Adrenal gland (tissue), 9 donors: ENCODE measurements at regions not wholly inside any gene's neighbourhood (a gene's known extent, or its start where the extent isn't known, plus 50 kb on each side); places are given as distances from the start of the nearest gene placed in this dataset.

Source experiments
- DNase-seq, 7 donors: peaks; one replicate each; pipeline ENCODE4 v3.0.0-alpha.2; 2019 to 2020
- H3K27ac ChIP-seq, 5 donors: fragments of 200-600 bp; sonication (generic) in 4 of 5; 1 replicate in 3 of 5; 2 replicates in 2 of 5; pipeline versions ENCODE4 v1.5.1 to v1.8.0; 2016 to 2020; ENCODE audit warnings: mild to moderate bottlenecking in 1 of 5
- H3K27me3 ChIP-seq: fragments of 200-600 bp; 2 replicates; pipeline ENCODE4 v1.8.0; 2021
- H3K36me3 ChIP-seq, 2 donors: fragments of 200-600 bp; replicated peaks in 1 of 2; 1 replicate in 1 of 2; 2 replicates in 1 of 2; pipeline versions ENCODE4 v1.5.1 to v1.8.0; 2018 to 2022
- H3K4me1 ChIP-seq, 2 donors: fragments of 200-600 bp; replicated peaks in 1 of 2; 1 replicate in 1 of 2; 2 replicates in 1 of 2; pipeline versions ENCODE4 v1.5.1 to v1.8.0; 2018 to 2021
- H3K4me3 ChIP-seq, 4 donors: fragments of 200-600 bp; sonication (generic) in 3 of 4; one replicate each; pipeline ENCODE4 v1.5.1; 2016 to 2018
- H3K9me3 ChIP-seq, 3 donors: fragments of 200-600 bp; sonication (generic) in 1 of 3; replicated peaks in 1 of 3; 1 replicate in 2 of 3; 2 replicates in 1 of 3; pipeline versions ENCODE4 v1.5.1 to v1.8.0; 2016 to 2021
- CTCF ChIP-seq, 6 experiments: fragments of 450-650 bp in 4 of 6; fragments of 200-600 bp in 2 of 6; sonication (generic) in 1 of 6; IDR thresholded peaks; 1 replicate in 5 of 6; 2 replicates in 1 of 6; pipeline versions ENCODE4 v1.5.1 to v1.8.0; 2016 to 2021; ENCODE audit warnings: antibody characterized with exemption in 6 of 6, mild to moderate bottlenecking in 2 of 6, moderate library complexity in 1 of 6
- POLR2A ChIP-seq, 2 donors: fragments of 450-650 bp; IDR thresholded peaks; one replicate each; pipeline ENCODE4 v1.6.1; 2017; ENCODE audit warnings: antibody characterized with exemption in 2 of 2, mild to moderate bottlenecking in 2 of 2, moderate library complexity in 1 of 2
- WGBS, 4 donors: extraction: QIAGEN DNeasy Blood & Tissue Kit in 2 of 4; methylation state at CpG; one replicate each; pipeline versions ENCODE4 v1.1.5 to v1.1.7; 2013 to 2017; 5-methylcytosine and 5-hydroxymethylcytosine counted together
- intact Hi-C, 2 donors: fragments of 100-400 bp; cut with DNase I; formaldehyde crosslinking; loops; one replicate each; pipeline versions ENCODE4 v1.14.1 to v1.15.0; 2022 to 2023
- donor health status: healthy with polysubstance abuse.
- donor health status: Bipolar disorder and iron deficiency.
- donor health status: DM: yes; HTN: yes; CAD: no.
- donor health status: DM: no; HTN: no; CAD: no.
- donor health status: DM: no; HTN: no; CAD: no.

- TF ChIP-seq POLR2A (IDR thresholded peaks at IDR 0.05) (no peak), CTCF (IDR thresholded peaks at IDR 0.05) (no peak)
- Histone ChIP-seq H3K27me3 (no peaks in the 10 kb centered on the region), H3K4me1 (no peaks in the 10 kb centered on the region), H3K27ac (no peak overlapping the region), H3K36me3 (no peaks in the 10 kb centered on the region), H3K9me3 (no peaks in the 10 kb centered on the region), H3K4me3 (no peak overlapping the region)
- intact Hi-C loops, result no loop called here
- WGBS, 4 donors, result 74 to 80% (median 77%) methylated on average over 4 of the region's 4 CpGs
- DNase-seq, result no peak
Observed at GRCh38 chr16:59514651-59515050, 780.5 kb upstream of the GOT2 start.

- 51 to 76% (median 73%) methylated on average over 3 of the region's 3 CpGs for WGBS, 4 donors
- H3K36me3 ChIP-seq, result no peaks in the 10 kb centered on the region
Observed at GRCh38 chr16:59510008-59510424, 775.9 kb upstream of the GOT2 start.

GRCh38 chr16:59500601-59501000 is 766.5 kb upstream of the GOT2 start:
- H3K9me3 ChIP-seq, result no peaks in the 10 kb centered on the region
- H3K4me1 ChIP-seq, result no peaks in the 10 kb centered on the region
- WGBS, 4 donors, result 53 to 69% (median 61%) methylated on average over 3 of the region's 3 CpGs
- H3K36me3 ChIP-seq, result no peaks in the 10 kb centered on the region
- H3K4me3 ChIP-seq, result no peak overlapping the region
- intact Hi-C loops, result no loop called here
- no peak for TF ChIP-seq CTCF (IDR thresholded peaks at IDR 0.05)
- TF ChIP-seq POLR2A (IDR thresholded peaks at IDR 0.05), result no peak
- H3K27ac ChIP-seq, result no peak overlapping the region
- no peak for DNase-seq
- no peaks in the 10 kb centered on the region for H3K27me3 ChIP-seq

More at GRCh38 chr16:59510008-59510424, 775.9 kb upstream of the GOT2 start:
- TF ChIP-seq CTCF (IDR thresholded peaks at IDR 0.05) (no peak), POLR2A (IDR thresholded peaks at IDR 0.05) (no peak)
- Histone ChIP-seq H3K4me3 (no peak overlapping the region), H3K27ac (no peak overlapping the region), H3K9me3 (no peaks in the 10 kb centered on the region), H3K27me3 (no peaks in the 10 kb centered on the region), H3K4me1 (no peaks in the 10 kb centered on the region)
- intact Hi-C loops, result no loop called here
- DNase-seq, result no peak

- TF ChIP-seq POLR2A (IDR thresholded peaks at IDR 0.05), result no peak
- no peak for TF ChIP-seq CTCF (IDR thresholded peaks at IDR 0.05)
- H3K9me3 ChIP-seq, result no peaks in the 10 kb centered on the region
- WGBS, 4 donors, result 66 to 84% (median 74%) methylated on average over 2 of the region's 2 CpGs
Observed at GRCh38 chr16:59487067-59487466, 753.0 kb upstream of the GOT2 start.

More at GRCh38 chr16:59487067-59487466, 753.0 kb upstream of the GOT2 start:
- no peaks in the 10 kb centered on the region for H3K36me3 ChIP-seq
- no peak for DNase-seq
- no peaks in the 10 kb centered on the region for H3K4me1 ChIP-seq
- intact Hi-C loops, result no loop called here
- H3K27me3 ChIP-seq, result no peaks in the 10 kb centered on the region
- H3K27ac ChIP-seq, result no peak overlapping the region
- H3K4me3 ChIP-seq, result no peak overlapping the region
